KOPT-K1 (cell line): ENCODE measurements at regions not wholly inside any gene's neighbourhood (a gene's known extent, or its start where the extent isn't known, plus 50 kb on each side); places are given as distances from the start of the nearest gene placed in this dataset.

Source experiments
- H3K27ac ChIP-seq: fragments of 200-600 bp; sonication (generic); 2 replicates; pipeline ENCODE4 v1.5.1; 2016; ENCODE audit warnings: antibody characterized with exemption, mild to moderate bottlenecking, low read depth, low read length; ENCODE audit not compliant: poor library complexity, severe bottlenecking
- H3K36me3 ChIP-seq: fragments of 200-600 bp; sonication (generic); 2 replicates; pipeline ENCODE4 v1.5.1; 2017; ENCODE audit warnings: antibody characterized with exemption, mild to moderate bottlenecking, low read length, moderate library complexity; ENCODE audit not compliant: insufficient read depth
- H3K9me3 ChIP-seq: fragments of 200-600 bp; sonication (generic); 2 replicates; pipeline ENCODE4 v1.5.1; 2017; ENCODE audit warnings: antibody characterized with exemption, low read length, mild to moderate bottlenecking; ENCODE audit not compliant: insufficient read depth, poor library complexity, severe bottlenecking

DNA sequence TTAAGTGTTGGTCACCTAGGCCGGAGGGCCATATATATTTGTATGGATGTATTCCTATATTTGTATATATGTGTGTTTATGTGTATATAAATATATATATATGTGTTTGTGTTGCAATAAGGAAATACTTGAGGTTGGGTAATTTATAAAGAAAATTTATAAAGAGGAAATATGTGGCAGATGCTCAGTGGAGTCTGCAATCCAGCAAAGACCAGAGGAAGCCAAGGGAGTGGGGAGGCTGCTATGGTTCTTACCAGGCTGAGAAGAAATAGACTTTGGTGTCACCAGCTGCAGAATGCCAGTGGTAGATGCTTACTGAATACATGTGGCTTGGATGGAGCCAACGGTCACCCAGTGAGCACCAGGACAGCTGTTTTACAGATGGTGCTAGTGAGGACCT is 97.4 kb upstream of the ELOVL5 start:
- H3K36me3 ChIP-seq, result no peaks in the 10 kb centered on the region
- no peaks in the 10 kb centered on the region for H3K9me3 ChIP-seq
- no peak overlapping the region for H3K27ac ChIP-seq

DNA sequence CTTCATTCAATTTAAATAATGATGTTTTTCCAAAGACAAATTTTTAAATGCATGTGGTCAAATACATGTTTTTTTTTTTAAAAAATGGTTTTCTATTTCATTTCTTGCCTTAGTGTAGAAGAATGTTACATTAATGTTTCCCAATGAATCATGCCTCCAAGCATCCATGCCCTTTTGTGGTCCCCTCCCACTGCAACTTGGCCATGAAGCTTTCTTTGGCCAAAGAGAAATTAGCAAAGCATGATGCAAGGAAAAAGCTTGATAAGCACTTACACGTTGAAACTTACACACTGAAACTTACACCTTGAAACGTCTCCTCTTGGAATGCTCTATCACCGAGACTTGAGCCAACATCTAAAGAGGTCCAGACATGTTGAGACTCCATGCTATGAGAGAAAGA is 93.0 kb upstream of the ELOVL5 start:
- no peaks in the 10 kb centered on the region for H3K36me3 ChIP-seq
- H3K27ac ChIP-seq, result no peak overlapping the region
- H3K9me3 ChIP-seq, result no peaks in the 10 kb centered on the region

DNA sequence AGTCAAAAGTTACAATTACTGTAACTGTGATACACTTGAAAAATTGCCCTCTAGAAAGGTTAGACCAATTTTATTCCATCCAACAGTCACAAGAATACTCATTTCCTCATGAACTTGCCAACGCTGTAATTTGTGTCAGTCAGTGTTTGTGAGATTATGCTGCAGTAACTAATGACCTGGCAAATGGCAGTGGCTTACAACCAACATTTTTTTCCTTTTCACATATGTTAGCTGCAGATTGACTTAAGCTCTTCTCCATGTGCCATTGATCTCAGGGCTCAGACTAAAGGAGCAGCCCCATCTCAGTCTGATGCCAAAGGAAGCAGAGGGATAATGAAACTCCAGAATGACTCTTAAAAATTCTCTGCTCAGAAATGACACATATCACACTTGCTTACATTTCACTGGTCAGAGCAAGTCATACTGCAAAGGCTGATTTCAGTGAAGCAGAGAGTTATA is 92.3 kb upstream of the ELOVL5 start:
- no peak overlapping the region for H3K27ac ChIP-seq
- H3K9me3 ChIP-seq, result no peaks in the 10 kb centered on the region
- H3K36me3 ChIP-seq, result no peaks in the 10 kb centered on the region

DNA sequence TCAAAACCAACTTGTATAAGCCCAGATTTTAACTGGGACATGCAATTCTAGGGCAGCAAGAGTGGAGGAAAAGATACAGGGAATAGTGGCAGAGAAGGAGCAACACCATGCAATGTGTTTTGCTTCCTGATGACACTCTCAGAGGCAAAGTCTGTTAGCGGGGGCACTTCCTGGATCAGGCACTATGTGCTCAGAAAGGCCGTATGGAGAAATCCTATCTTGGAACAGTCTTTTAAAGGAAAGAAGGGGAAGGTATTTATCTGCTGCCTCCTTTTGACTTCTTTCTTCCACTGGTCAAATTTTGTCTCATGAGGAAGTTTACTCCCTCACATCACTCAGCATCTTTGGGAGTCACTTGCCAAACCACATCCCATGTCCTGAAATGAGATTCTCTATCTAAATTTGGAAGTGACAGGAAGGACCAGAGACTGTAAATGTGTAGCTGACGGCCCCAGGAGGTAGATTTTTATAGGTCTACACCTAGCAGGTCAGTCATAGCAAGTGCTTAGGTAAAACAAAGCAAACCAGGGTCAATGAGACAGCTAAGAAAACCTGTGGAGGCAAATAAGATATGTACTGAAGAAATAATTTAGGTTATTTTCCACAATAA is 91.7 kb upstream of the ELOVL5 start:
- Histone ChIP-seq H3K27ac (no peak overlapping the region), H3K36me3 (no peaks in the 10 kb centered on the region), H3K9me3 (no peaks in the 10 kb centered on the region)

DNA sequence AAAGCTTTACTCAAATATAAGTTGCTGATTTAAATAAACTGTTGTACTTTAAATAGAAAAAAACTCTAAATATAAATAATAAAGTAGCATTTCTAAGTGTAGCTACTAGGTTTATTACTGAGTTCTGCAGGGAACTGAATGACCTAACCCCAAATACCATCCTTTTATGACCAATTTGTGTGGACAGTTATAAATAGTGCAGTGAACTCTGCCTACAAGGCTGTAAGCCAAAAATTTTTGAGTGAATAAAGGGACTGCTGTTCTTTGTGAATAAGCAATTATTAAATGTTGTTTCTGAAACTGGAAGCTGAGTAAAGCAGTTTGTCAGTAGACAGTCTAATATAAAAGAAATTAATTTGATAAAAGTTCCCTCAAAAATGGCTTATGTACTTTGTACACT is 90.8 kb upstream of the ELOVL5 start:
- Histone ChIP-seq H3K36me3 (no peaks in the 10 kb centered on the region), H3K9me3 (no peaks in the 10 kb centered on the region), H3K27ac (no peak overlapping the region)

DNA sequence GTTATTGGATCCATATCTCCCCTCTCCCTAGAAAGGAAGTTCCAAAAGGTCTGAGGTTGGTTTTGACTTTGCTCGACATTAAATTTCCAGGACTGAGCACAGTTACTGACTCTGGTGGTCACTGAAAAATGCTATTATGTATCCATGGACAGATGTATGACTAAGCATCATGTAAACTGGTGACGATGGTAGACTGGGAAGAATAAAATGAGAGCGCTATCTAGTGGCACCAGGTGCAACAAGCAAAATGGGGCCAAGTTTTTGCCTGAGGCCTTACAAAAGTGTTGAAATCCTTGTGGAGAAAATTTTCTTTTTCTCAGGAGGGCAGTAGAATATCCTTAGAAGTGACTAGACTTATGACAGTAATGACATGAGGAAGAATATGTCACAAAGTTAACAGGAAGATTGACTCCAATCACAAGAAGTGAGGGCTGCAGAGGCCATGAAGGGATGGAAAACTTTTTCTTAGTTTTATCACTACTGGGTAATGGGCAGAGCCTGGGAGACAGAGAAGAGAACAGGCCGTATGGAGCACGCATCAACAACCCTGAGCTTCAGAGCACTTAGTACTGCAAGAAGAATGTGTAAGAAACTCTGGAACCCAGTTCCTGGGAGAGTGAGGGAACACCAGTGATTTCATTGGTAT is 88.9 kb upstream of the ELOVL5 start:
- H3K36me3 ChIP-seq, result no peaks in the 10 kb centered on the region
- H3K27ac ChIP-seq, result peak overlapping the region; percentile 41
- H3K9me3 ChIP-seq, result no peaks in the 10 kb centered on the region

DNA sequence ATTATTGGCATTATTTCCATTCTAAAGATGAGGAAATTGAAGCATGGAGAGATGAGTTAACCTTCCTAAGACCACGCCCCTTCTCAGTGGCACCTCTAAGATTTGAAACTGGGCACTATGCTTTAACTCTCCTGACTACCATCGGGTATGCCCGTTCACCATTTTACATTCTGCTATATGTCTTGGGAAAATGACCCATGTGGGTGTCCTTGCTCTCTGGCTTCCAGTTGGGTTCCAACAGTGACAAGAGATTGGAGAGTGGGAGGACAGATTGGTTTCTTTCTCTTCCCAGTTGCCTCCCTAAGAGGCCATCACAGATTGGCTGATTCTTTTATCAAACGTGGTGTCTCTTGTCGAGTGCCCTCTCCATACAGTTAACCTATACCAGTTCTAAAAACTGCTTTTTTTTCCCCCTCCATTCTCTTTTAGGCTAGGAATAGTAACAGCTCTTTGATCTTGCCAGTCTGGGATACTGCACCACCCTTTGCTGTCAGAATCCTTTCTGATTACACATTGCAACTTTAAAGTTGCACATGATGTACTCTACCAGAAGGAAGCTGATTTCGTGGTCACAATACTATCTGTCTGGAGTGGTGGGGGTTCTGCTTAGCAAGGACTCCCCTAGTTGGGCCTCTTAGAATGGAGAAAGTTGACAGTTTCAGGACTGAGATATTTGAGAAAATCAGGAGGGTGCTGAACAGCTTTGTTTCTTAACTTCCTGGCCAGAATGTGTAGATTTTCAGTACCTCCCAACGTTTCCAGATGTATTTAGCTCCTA is 88.0 kb upstream of the ELOVL5 start:
- Histone ChIP-seq H3K27ac (peak overlapping the region; percentile 41), H3K9me3 (no peaks in the 10 kb centered on the region), H3K36me3 (no peaks in the 10 kb centered on the region)

DNA sequence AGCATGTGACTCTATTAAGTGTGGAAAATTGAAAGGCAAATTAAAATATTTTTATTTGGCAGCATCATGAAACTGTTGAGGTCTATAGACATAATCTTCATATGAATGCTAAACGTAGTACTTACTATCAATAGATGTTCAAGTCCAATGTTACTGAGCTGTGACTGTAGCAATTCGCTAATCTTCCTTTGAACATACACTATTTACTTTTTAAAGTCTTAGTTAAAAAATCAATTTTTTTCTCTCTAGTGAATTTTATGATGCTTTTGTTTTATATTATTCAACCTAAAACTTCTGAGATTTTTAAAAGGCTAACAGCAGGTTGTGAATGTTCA is 85.2 kb upstream of the ELOVL5 start:
- Histone ChIP-seq H3K36me3 (no peaks in the 10 kb centered on the region), H3K9me3 (no peaks in the 10 kb centered on the region), H3K27ac (no peak overlapping the region)

DNA sequence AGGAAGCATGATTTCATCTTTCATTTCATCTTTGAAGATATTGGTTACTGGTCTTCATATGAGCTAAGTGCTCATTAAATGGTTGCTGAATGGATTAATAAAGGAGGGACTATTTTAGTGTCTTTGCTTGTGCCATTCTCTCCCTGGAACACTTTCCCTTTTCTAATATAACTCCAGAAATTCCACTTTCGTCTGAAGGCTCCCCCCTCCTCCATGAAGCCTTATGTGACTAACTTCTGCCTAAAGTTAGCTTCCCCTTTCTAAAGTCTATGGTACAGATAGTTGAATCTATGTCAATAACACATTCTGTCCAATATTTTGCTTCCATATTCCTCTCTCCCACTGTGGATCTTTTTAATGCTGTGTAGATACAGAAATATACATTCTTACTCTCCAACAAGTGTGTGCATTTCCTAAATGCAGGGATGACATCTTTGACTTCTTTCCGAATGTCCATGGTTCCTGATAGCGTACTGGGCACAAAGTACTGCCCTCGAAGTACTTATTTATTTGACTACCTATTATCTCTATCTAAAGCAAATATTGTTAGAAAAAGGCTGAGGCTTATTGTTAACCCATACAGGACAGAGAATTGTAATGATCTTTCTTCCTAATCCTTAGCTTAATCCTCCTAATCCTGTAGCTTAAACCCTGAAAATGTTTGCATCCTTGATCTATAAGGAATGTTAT is 84.7 kb upstream of the ELOVL5 start:
- Histone ChIP-seq H3K9me3 (no peaks in the 10 kb centered on the region), H3K27ac (no peak overlapping the region), H3K36me3 (no peaks in the 10 kb centered on the region)

DNA sequence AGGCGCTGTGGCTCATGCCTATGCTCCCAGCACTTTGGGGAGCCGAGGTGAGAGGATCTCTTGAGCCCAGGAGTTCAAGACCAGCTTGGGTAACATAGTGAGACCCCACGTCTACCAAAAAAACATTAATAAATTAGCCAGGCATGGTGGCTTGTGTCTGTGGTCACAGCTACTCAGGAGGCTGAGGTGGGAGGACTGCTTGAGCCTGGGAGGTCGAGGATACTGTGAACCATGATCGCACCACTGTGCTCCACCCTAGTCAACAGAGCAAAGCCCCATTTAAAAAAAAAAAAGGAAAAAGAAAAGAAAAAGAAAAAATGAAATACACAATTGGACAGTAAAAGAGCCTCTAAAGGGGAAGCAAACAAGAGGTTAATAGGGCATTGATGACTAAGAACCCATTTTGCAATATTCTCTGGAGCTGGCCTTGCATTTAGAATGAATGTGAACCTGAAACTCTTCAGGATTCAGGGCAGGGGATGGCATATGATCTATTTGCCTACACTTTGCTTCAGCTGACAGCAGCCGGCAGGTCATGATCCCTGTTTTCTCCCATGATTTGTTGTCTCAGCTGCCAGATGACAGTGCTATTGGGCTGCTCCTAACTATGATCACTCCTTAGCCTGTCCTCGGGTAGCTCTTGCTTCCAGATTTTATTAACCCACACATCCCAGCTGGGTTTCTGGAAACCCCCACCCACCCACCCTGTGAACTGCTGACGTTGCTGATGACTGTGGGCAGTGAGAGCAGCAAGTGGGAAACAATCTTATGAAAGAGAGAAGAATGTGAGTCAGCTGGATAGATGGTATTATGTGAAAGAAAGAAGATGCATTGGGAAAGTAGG is 83.8 kb upstream of the ELOVL5 start:
- no peaks in the 10 kb centered on the region for H3K36me3 ChIP-seq
- H3K9me3 ChIP-seq, result no peaks in the 10 kb centered on the region
- H3K27ac ChIP-seq, result no peak overlapping the region

DNA sequence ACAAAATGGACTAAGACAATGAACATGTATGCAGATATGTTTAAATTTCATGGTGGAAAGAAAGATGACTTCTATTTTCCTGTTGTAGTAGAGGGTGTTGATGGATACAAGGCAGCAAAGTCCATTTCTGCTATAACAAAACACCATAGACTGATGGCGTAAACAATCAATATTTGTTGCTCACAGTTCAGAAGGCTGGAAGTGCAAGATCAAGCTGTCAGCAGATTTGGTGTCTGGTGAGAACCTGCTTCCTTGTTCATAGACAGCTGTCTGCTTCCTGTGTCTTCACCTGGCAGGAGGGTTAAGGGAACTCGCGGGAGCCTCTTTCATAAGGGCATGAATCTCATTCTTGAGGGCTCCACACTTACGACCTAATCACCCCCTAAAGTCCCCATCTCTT is 83.0 kb upstream of the ELOVL5 start:
- H3K36me3 ChIP-seq, result no peaks in the 10 kb centered on the region
- H3K27ac ChIP-seq, result no peak overlapping the region
- no peaks in the 10 kb centered on the region for H3K9me3 ChIP-seq

DNA sequence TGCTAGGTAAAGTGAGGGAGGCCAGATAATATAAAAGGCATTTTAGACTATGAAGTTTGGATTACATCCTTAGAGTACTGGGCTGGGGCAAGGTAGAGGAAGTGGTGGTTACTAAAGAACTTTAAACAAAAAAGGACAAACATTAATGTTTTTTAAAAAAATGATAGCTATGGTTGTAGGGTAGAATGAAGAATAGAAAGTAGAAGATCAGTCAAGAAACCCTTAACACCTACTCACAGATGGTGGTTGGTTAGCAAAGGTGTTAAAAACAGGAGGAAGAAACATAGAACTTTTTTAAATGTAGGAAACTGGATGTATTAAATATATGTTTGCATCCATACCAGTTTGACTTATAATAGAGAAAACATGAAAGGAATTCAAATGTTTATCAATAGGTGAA is 80.7 kb upstream of the ELOVL5 start:
- Histone ChIP-seq H3K36me3 (no peaks in the 10 kb centered on the region), H3K9me3 (no peaks in the 10 kb centered on the region), H3K27ac (no peak overlapping the region)

DNA sequence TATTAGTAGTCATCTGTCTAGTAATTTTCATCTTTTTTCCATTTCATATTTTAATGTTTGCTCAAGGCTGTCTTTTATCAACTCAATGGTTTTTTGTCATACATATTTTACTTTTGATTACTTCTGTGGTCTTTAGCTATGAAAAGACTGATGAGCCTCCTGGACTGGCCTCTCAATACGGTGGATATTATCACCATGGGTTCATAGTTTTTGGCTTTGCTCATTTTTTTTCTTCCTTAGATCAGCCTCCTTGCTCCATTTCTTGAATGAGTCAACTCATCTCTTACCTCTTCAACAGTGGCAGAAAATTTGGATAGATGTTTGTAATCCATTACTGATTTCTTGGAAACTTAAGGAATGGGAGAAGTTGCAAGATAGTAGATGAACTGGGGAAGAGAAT is 80.1 kb upstream of the ELOVL5 start:
- Histone ChIP-seq H3K9me3 (no peaks in the 10 kb centered on the region), H3K36me3 (no peaks in the 10 kb centered on the region), H3K27ac (no peak overlapping the region)

DNA sequence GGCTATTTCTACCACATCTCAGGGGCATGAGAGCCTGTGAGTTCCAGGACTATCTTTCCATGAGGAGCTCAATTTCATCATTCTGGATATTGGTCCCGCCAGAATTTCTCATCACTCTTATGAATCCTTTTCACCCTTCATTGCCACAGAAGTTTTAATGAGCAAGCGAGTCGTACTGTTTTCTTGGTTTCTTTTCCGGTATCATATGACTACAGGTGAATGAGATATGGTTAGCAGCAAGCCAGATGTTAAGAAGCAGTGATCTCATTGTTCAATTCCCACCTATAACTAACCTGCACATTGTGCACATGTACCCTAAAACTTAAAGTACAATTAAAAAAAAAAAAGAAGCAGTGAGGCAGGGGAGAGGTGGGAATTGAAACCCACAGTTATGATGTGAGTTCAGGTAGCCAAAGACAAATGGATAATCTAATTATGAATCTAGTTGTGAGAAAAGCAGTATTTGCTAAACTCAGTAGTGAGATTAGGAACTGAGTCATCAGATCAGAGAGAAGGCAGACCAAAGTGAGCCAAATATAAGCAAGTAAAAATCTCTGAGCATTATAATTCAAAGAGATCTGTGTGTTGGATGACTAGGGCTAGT is 78.0 kb upstream of the ELOVL5 start:
- Histone ChIP-seq H3K27ac (no peak overlapping the region), H3K9me3 (no peaks in the 10 kb centered on the region), H3K36me3 (no peaks in the 10 kb centered on the region)
